Lung (tissue), 11 donors: ENCODE measurements at regions not wholly inside any gene's neighbourhood (a gene's known extent, or its start where the extent isn't known, plus 50 kb on each side); places are given as distances from the start of the nearest gene placed in this dataset.

Source experiments
- ATAC-seq: fragments of 200-7000 bp; cut with Tn5 transposase; one replicate; pipeline ENCODE4 v1.9.1; 2020; ENCODE audit warnings: moderate number of reproducible peaks; ENCODE audit not compliant: insufficient read depth, low FRiP score
- DNase-seq, 3 donors: peaks; one replicate each; pipeline ENCODE4 v3.0.0-alpha.2; 2013 to 2017
- H3K27ac ChIP-seq, 2 donors: one replicate each; pipeline ENCODE4 v1.5.1; 2013; ENCODE audit warnings: mild to moderate bottlenecking in 2 of 2, moderate library complexity in 2 of 2, control low read depth in 1 of 2, inconsistent platforms in 1 of 2, low read depth in 1 of 2, low read length in 1 of 2
- H3K27me3 ChIP-seq, 3 donors: one replicate each; pipeline ENCODE4 v1.5.1; 2013; ENCODE audit warnings: low read length in 2 of 3; ENCODE audit not compliant: control insufficient read depth in 3 of 3, insufficient read depth in 3 of 3
- H3K36me3 ChIP-seq, 4 donors: one replicate each; pipeline ENCODE4 v1.5.1; 2013; ENCODE audit warnings: low read length in 4 of 4, mild to moderate bottlenecking in 1 of 4, moderate library complexity in 1 of 4; ENCODE audit not compliant: control insufficient read depth in 4 of 4, insufficient read depth in 4 of 4
- H3K4me1 ChIP-seq, 5 donors: one replicate each; pipeline ENCODE4 v1.5.1; 2013; ENCODE audit warnings: low read length in 5 of 5, mild to moderate bottlenecking in 2 of 5, moderate library complexity in 1 of 5; ENCODE audit not compliant: control insufficient read depth in 5 of 5, insufficient read depth in 5 of 5
- H3K4me3 ChIP-seq: one replicate; pipeline ENCODE4 v1.5.1; 2013; ENCODE audit warnings: mild to moderate bottlenecking, control low read depth, moderate library complexity
- H3K9ac ChIP-seq, 2 donors: one replicate each; pipeline ENCODE4 v1.5.1; 2013; ENCODE audit warnings: low read length in 2 of 2, control low read depth in 1 of 2; ENCODE audit not compliant: insufficient read depth in 1 of 2
- H3K9me3 ChIP-seq, 4 donors: one replicate each; pipeline ENCODE4 v1.5.1; 2013; ENCODE audit warnings: low read length in 3 of 4, mild to moderate bottlenecking in 1 of 4, moderate library complexity in 1 of 4; ENCODE audit not compliant: control insufficient read depth in 4 of 4, insufficient read depth in 3 of 4
- CTCF ChIP-seq: IDR thresholded peaks from 2 replicates; pipeline ENCODE4 v1.5.1; 2012; ENCODE audit warnings: mild to moderate bottlenecking; ENCODE audit errors: control extremely low read depth, extremely low read depth
- WGBS, 2 donors: extraction: QIAGEN DNeasy Blood & Tissue Kit; methylation state at CpG; one replicate each; pipeline ENCODE4 v1.1.7; 2013; 5-methylcytosine and 5-hydroxymethylcytosine counted together
- donor health status: control.
- donor health status: control.
- donor health status: Bipolar disorder and iron deficiency.
- donor health status: healthy.
- donor health status: DM: yes; HTN: yes; CAD: no.

- no peaks in the 10 kb centered on the region for H3K36me3 ChIP-seq
- ATAC-seq, result no peak
- no peaks in the 10 kb centered on the region for H3K27me3 ChIP-seq
- TF ChIP-seq CTCF, result no peak
- H3K4me1 ChIP-seq, result no peaks in the 10 kb centered on the region
- no peak overlapping the region for H3K27ac ChIP-seq
- 75 to 83% methylated on average over 5 of the region's 5 CpGs for WGBS, 2 donors
- H3K9ac ChIP-seq, result no peak overlapping the region
- H3K9me3 ChIP-seq, result no peaks in the 10 kb centered on the region
- DNase-seq, result peak in 1 of 3 donors; percentile 4
- no peak overlapping the region for H3K4me3 ChIP-seq
These were observed 665.2 kb upstream of the NRXN1 start for GRCh38 chr2:51697095-51697494.

- Histone ChIP-seq H3K27ac (no peak overlapping the region), H3K36me3 (no peaks in the 10 kb centered on the region), H3K9ac (no peak overlapping the region), H3K4me1 (no peaks in the 10 kb centered on the region), H3K27me3 (no peaks in the 10 kb centered on the region), H3K4me3 (no peak overlapping the region), H3K9me3 (no peaks in the 10 kb centered on the region)
- ATAC-seq, result no peak
- no peak for DNase-seq
- WGBS, 2 donors, result 90% methylated on average over 1 of the region's 1 CpG
- TF ChIP-seq CTCF, result no peak
These were observed 663.6 kb upstream of the NRXN1 start for GRCh38 chr2:51695531-51695930.

GRCh38 chr2:51693640-51694039, 661.7 kb upstream of the NRXN1 start:
- WGBS, 2 donors, result 86 to 87% methylated on average over 1 of the region's 1 CpG
- H3K27ac ChIP-seq, result no peak overlapping the region
- no peaks in the 10 kb centered on the region for H3K27me3 ChIP-seq
- no peaks in the 10 kb centered on the region for H3K36me3 ChIP-seq
- H3K9ac ChIP-seq, result no peak overlapping the region
- ATAC-seq (no peak), DNase-seq (no peak)
- H3K4me3 ChIP-seq, result no peak overlapping the region
- H3K4me1 ChIP-seq, result no peaks in the 10 kb centered on the region
- no peak for TF ChIP-seq CTCF
- H3K9me3 ChIP-seq, result no peaks in the 10 kb centered on the region

- Histone ChIP-seq H3K36me3 (no peaks in the 10 kb centered on the region), H3K9me3 (no peaks in the 10 kb centered on the region), H3K27ac (no peak overlapping the region), H3K4me1 (no peaks in the 10 kb centered on the region), H3K9ac (no peak overlapping the region), H3K4me3 (no peak overlapping the region), H3K27me3 (no peaks in the 10 kb centered on the region)
- DNase-seq, result no peak
- 88 to 91% methylated on average over 2 of the region's 2 CpGs for WGBS, 2 donors
- TF ChIP-seq CTCF, result no peak
- no peak for ATAC-seq
These were observed 649.9 kb upstream of the NRXN1 start for GRCh38 chr2:51681854-51682253.
